H9 (cell line): ENCODE measurements at regions not wholly inside any gene's neighbourhood (a gene's known extent, or its start where the extent isn't known, plus 50 kb on each side); places are given as distances from the start of the nearest gene placed in this dataset.

ENCODE experiments used
- DNase-seq: peaks from one replicate; pipeline ENCODE4 v3.0.0-alpha.2; 2017
- H2AFZ ChIP-seq: one replicate; pipeline ENCODE4 v1.6.1; 2013; ENCODE audit warnings: mild to moderate bottlenecking, low read length, control low read depth, moderate library complexity
- H2AK5ac ChIP-seq: 2 replicates; pipeline ENCODE4 v1.6.1; 2013; ENCODE audit warnings: low read length, control low read depth, mixed read lengths; ENCODE audit not compliant: insufficient read length
- H2BK120ac ChIP-seq: one replicate; pipeline ENCODE4 v1.6.1; 2013; ENCODE audit warnings: low read depth, mild to moderate bottlenecking, low read length, control low read depth, inconsistent platforms; ENCODE audit not compliant: poor library complexity, severe bottlenecking
- H2BK12ac ChIP-seq: 2 replicates; pipeline ENCODE4 v1.6.1; 2013; ENCODE audit warnings: low read length, control low read depth, mixed read lengths, low read depth; ENCODE audit not compliant: insufficient read length
- H2BK15ac ChIP-seq: 2 replicates; pipeline ENCODE4 v1.6.1; 2013; ENCODE audit warnings: low read depth, low read length, control low read depth
- H2BK20ac ChIP-seq: one replicate; pipeline ENCODE4 v1.6.1; 2013; ENCODE audit warnings: low read depth, mild to moderate bottlenecking, low read length, control low read depth, inconsistent platforms; ENCODE audit not compliant: poor library complexity, severe bottlenecking
- H2BK5ac ChIP-seq: 2 replicates; pipeline ENCODE4 v1.6.1; 2013; ENCODE audit warnings: low read length, control low read depth, mixed read lengths; ENCODE audit not compliant: insufficient read length
- H3K14ac ChIP-seq: 2 replicates; pipeline ENCODE4 v1.6.1; 2013; ENCODE audit warnings: low read length, control low read depth; ENCODE audit not compliant: insufficient read depth
- H3K18ac ChIP-seq: 2 replicates; pipeline ENCODE4 v1.6.1; 2013; ENCODE audit warnings: low read depth, mild to moderate bottlenecking, mixed read lengths, low read length, control low read depth; ENCODE audit not compliant: insufficient read length
- H3K23ac ChIP-seq: 2 replicates; pipeline ENCODE4 v1.6.1; 2013; ENCODE audit warnings: low read length, control low read depth, mixed read lengths, low read depth; ENCODE audit not compliant: insufficient read length
- H3K23me2 ChIP-seq: 2 replicates; pipeline ENCODE4 v1.6.1; 2013; ENCODE audit warnings: low read depth, mild to moderate bottlenecking, mixed read lengths, low read length, control low read depth; ENCODE audit not compliant: insufficient read length, poor library complexity, severe bottlenecking
- H3K27ac ChIP-seq: 2 replicates; pipeline ENCODE4 v1.5.1; 2013; ENCODE audit warnings: low read length, control low read depth, mixed read lengths, low read depth; ENCODE audit not compliant: insufficient read length
- H3K27me3 ChIP-seq: 2 replicates; pipeline ENCODE4 v1.6.1; 2013; ENCODE audit warnings: low read length, control low read depth, inconsistent platforms; ENCODE audit not compliant: insufficient read depth
- H3K4ac ChIP-seq: 2 replicates; pipeline ENCODE4 v1.6.1; 2013; ENCODE audit warnings: low read depth, mild to moderate bottlenecking, control low read depth, inconsistent platforms, low read length, moderate library complexity
- H3K4me1 ChIP-seq: 2 replicates; pipeline ENCODE4 v1.6.1; 2013; ENCODE audit warnings: low read length, control low read depth, inconsistent platforms; ENCODE audit not compliant: insufficient read depth
- H3K4me2 ChIP-seq: 2 replicates; pipeline ENCODE4 v1.6.1; 2013; ENCODE audit warnings: low read length, control low read depth, mixed read lengths; ENCODE audit not compliant: insufficient read length, insufficient read depth
- H3K56ac ChIP-seq: 2 replicates; pipeline ENCODE4 v1.6.1; 2013; ENCODE audit warnings: low read depth, mild to moderate bottlenecking, mixed read lengths, low read length, control low read depth; ENCODE audit not compliant: insufficient read length
- H3K79me1 ChIP-seq: 2 replicates; pipeline ENCODE4 v1.6.1; 2013; ENCODE audit warnings: low read depth, mild to moderate bottlenecking, moderate library complexity, low read length, control low read depth, inconsistent platforms; ENCODE audit not compliant: insufficient read depth, poor library complexity, severe bottlenecking
- H3K79me2 ChIP-seq: 2 replicates; pipeline ENCODE4 v1.6.1; 2013; ENCODE audit warnings: low read length, control low read depth, inconsistent platforms; ENCODE audit not compliant: insufficient read depth
- H3K9ac ChIP-seq: 2 replicates; pipeline ENCODE4 v1.6.1; 2013; ENCODE audit warnings: low read length, control low read depth, mixed read lengths; ENCODE audit not compliant: insufficient read length; ENCODE audit errors: extremely low read depth
- H3K9me3 ChIP-seq: one replicate; pipeline ENCODE4 v1.6.1; 2013; ENCODE audit warnings: low read depth, low read length, inconsistent platforms; ENCODE audit not compliant: control insufficient read depth
- H3T11ph ChIP-seq: one replicate; pipeline ENCODE4 v1.6.1; 2013; ENCODE audit warnings: mild to moderate bottlenecking, low read length, control low read depth, inconsistent platforms
- H4K20me1 ChIP-seq: one replicate; pipeline ENCODE4 v1.6.1; 2013; ENCODE audit not compliant: control insufficient read depth, insufficient read length, insufficient read depth
- H4K5ac ChIP-seq: 2 replicates; pipeline ENCODE4 v1.6.1; 2013; ENCODE audit warnings: low read depth, mild to moderate bottlenecking, mixed read lengths, low read length, control low read depth; ENCODE audit not compliant: insufficient read length
- H4K8ac ChIP-seq: replicated peaks from 2 replicates; pipeline ENCODE4 v1.6.1; 2013; ENCODE audit warnings: low read length, control low read depth, mixed read lengths, low read depth; ENCODE audit not compliant: insufficient read length
- H4K91ac ChIP-seq: 2 replicates; pipeline ENCODE4 v1.6.1; 2013; ENCODE audit warnings: low read depth, mild to moderate bottlenecking, moderate library complexity, mixed read lengths, low read length, control low read depth; ENCODE audit not compliant: insufficient read length
- H3K27ac Mint-ChIP-seq, 3 experiments: 2 replicates in 2 of 3; 3 replicates in 1 of 3; pipeline ENCODE4 v1.8.0; 2020 to 2021; ENCODE audit warnings: mixed read lengths in 3 of 3, mild to moderate bottlenecking in 1 of 3, moderate library complexity in 1 of 3
- H3K27me3 Mint-ChIP-seq: 2 replicates; pipeline ENCODE4 v1.8.0; 2021; ENCODE audit warnings: low read depth, mild to moderate bottlenecking, moderate library complexity, mixed read lengths
- H3K36me3 Mint-ChIP-seq, 3 experiments: 2 replicates in 2 of 3; 3 replicates in 1 of 3; pipeline ENCODE4 v1.8.0; 2020 to 2021; ENCODE audit warnings: low read depth in 3 of 3, mixed read lengths in 3 of 3; ENCODE audit not compliant: insufficient read depth in 1 of 3
- H3K4me1 Mint-ChIP-seq, 2 experiments: 2 replicates each; pipeline ENCODE4 v1.8.0; 2020; ENCODE audit warnings: mixed read lengths in 2 of 2
- H3K4me3 Mint-ChIP-seq, 2 experiments: 2 replicates in 1 of 2; 3 replicates in 1 of 2; pipeline ENCODE4 v1.8.0; 2020 to 2021; ENCODE audit warnings: mild to moderate bottlenecking in 2 of 2, mixed read lengths in 2 of 2, moderate library complexity in 1 of 2
- H3K9me3 Mint-ChIP-seq, 2 experiments: 2 replicates in 1 of 2; 3 replicates in 1 of 2; pipeline ENCODE4 v1.8.0; 2020; ENCODE audit warnings: mild to moderate bottlenecking in 2 of 2, mixed read lengths in 2 of 2, moderate library complexity in 1 of 2
- WGBS: extraction: QIAGEN DNeasy Blood & Tissue Kit; methylation state at CpG from one replicate; pipeline ENCODE4 v1.1.7; 2013; ENCODE audit warnings: missing lambda C conversion rate, low lambda C conversion rate, mixed read lengths; ENCODE audit not compliant: insufficient read length; ENCODE audit errors: extremely low coverage; 5-methylcytosine and 5-hydroxymethylcytosine counted together
- TF ChIP-seq, protein P1 (sequence below): fragments of 200-600 bp; sonication (generic); conservative IDR thresholded peaks from 3 replicates; pipeline ENCODE4 v1.8.0; 2021; ENCODE audit warnings: antibody characterized with exemption, mild to moderate bottlenecking

- Histone ChIP-seq H3K14ac (no peak overlapping the region), H4K91ac (no peak overlapping the region), H3K4me2 (no peak overlapping the region), H2AK5ac (no peak overlapping the region), H3K56ac (no peak overlapping the region), H4K8ac (no peak overlapping the region), H3K27me3 (no peaks in the 10 kb centered on the region), H3K4ac (no peak overlapping the region), H3K4me1 (peaks cover 2% of the 10 kb centered on the region; the same call in 1 of the 2 replicates), H3K27ac (no peak overlapping the region), H2BK120ac (no peak overlapping the region), H3K23ac (no peak overlapping the region), H3K9me3 (no peaks in the 10 kb centered on the region), H3K18ac (no peak overlapping the region), H2BK12ac (no peak overlapping the region), H2AFZ (no peak overlapping the region), H2BK5ac (no peak overlapping the region), H3K79me1 (no peaks in the 10 kb centered on the region), H2BK20ac (no peak overlapping the region), H4K5ac (no peak overlapping the region), H2BK15ac (no peak overlapping the region), H4K20me1 (no peaks in the 10 kb centered on the region), H3K23me2 (no peaks in the 10 kb centered on the region), H3K79me2 (no peaks in the 10 kb centered on the region), H3K9ac (no peak overlapping the region), H3T11ph (no peak overlapping the region)
- Mint-ChIP-seq H3K36me3 (no peaks in the 10 kb centered on the region), H3K4me1 (peaks cover 24 to 28% of the 10 kb centered on the region in 2 experiments), H3K27ac (no peak overlapping the region), H3K9me3 (no peaks in the 10 kb centered on the region), H3K27me3 (peaks cover 5% of the 10 kb centered on the region), H3K4me3 (no peak overlapping the region)
- TF ChIP-seq, protein P1, sequence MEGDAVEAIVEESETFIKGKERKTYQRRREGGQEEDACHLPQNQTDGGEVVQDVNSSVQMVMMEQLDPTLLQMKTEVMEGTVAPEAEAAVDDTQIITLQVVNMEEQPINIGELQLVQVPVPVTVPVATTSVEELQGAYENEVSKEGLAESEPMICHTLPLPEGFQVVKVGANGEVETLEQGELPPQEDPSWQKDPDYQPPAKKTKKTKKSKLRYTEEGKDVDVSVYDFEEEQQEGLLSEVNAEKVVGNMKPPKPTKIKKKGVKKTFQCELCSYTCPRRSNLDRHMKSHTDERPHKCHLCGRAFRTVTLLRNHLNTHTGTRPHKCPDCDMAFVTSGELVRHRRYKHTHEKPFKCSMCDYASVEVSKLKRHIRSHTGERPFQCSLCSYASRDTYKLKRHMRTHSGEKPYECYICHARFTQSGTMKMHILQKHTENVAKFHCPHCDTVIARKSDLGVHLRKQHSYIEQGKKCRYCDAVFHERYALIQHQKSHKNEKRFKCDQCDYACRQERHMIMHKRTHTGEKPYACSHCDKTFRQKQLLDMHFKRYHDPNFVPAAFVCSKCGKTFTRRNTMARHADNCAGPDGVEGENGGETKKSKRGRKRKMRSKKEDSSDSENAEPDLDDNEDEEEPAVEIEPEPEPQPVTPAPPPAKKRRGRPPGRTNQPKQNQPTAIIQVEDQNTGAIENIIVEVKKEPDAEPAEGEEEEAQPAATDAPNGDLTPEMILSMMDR: no peak
- no CpG with 5 or more reads among the region's 4 CpGs for WGBS
- DNase-seq: no peak
These were observed 255.4 kb downstream of the WDR11 start for GRCh38 chr10:121106611-121107010.
